HG03442 (cell line): ENCODE measurements at regions not wholly inside any gene's neighbourhood (a gene's known extent, or its start where the extent isn't known, plus 50 kb on each side); places are given as distances from the start of the nearest gene placed in this dataset.
"Not testable (repeated sequence)": the region's sequence is repeated elsewhere in the genome, so short reads cannot be mapped to it uniquely, and the experiment has no call there.

Experiments used
- ATAC-seq: cut with Tn5 transposase; IDR thresholded peaks from one replicate; pipeline ENCODE4 v1.9.1; 2021; ENCODE audit warnings: mild to moderate bottlenecking, moderate library complexity; ENCODE audit not compliant: unreplicated experiment

DNA sequence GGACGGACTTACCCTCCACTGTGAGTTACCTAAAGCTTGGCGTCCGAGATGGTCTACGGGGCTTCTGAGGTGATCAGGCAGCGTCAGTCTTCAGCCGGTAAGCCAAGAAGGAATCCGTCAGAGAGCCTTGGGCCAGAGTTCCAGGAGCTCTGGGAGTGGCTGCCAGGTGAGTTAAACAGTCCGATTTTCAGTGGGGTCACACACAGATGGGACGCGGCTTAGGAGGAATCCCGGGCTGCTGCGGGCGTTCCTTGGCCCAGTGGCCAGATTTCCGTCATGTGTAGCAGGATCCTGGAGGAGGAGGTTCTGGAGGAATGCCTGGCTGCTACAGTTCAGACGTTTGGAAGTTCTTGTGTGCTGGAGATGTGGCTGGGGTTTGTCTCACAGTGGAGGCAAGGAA, 700.7 kb upstream of the NEGR1 start:
- ATAC-seq, result not testable (repeated sequence)

DNA sequence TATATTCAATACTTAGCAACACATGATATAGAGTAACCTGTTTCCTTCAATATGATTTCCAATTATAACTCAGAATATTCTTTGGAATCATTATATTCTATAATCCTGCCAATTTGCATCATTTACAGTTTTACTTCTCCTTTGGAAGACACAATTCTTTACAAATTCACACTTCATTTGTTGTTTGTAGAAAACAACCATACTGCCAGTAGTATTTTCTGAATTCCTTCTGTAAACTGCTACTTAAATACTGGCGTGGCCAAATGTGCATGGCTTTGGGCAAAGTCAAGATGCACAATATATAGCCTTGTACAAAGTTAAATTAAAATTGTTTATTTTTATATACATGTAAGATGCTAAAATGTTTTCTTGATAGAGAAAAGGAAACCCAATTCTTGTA, 687.1 kb upstream of the NEGR1 start:
- ATAC-seq, result no peak

DNA sequence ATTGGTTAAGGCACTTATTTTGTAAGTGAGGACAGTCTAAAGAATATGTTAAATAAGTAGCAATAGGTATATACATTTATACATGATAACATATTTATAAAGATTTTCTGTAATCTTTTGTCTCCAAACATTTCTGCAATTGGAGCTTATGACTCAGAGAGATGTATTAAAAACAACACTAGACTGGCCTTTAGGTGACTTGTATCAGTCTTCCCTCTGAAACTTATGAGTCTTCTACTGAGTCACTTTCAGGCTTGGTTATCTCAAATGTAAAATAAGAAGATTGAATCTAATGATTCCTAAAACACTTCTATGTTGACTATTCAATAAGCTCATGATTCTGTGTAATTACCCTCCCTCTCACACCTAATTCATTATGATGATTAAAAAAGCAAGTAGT, 672.6 kb upstream of the NEGR1 start:
- ATAC-seq, result no peak

DNA sequence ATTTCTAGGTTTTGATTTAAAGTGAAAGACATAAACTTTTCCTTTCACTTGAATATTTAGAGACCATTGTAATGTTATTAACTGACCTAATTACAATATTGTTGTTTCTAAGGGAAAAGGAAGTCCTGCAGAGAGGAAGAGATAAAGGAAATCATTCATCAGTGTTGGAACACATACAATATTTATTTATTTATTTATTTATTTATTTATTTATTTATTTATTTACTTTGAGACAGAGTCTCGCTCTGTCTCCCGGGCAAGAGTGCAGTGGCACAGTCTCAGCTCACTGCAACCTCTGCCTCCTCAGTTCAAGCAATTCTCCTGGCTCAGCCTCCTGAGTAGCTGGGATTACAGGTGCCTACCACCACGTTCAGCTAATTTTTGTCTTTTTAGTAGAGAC, 668.6 kb upstream of the NEGR1 start:
- ATAC-seq, result not testable (repeated sequence)

DNA sequence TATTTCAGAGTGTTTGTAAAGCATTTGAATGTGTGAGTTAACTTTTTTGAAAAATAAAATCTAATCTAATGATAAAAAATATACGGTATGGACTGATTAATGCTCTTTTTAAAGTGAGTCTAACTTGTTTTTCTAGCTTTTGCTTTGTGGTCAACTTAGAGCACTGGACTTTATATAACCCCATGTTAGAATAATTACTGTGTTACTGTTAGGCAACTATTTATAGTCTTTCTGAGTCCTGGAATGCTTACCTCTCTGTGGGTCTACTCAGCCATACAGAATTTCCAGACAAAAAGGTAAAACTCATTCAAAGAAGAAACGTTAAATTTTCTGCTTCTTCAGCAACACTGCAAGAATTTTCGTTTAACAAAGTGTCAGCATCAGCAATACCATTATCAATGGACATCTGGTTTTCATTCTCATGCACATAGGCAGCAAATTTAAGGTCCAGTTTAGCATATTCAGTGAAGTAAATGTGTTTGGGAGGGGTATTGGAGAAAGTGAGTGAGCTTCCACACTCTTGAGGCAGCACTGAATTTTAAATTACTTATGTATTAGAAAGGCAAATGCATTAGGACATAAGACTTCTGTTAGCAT, 664.7 kb upstream of the NEGR1 start:
- no peak for ATAC-seq

DNA sequence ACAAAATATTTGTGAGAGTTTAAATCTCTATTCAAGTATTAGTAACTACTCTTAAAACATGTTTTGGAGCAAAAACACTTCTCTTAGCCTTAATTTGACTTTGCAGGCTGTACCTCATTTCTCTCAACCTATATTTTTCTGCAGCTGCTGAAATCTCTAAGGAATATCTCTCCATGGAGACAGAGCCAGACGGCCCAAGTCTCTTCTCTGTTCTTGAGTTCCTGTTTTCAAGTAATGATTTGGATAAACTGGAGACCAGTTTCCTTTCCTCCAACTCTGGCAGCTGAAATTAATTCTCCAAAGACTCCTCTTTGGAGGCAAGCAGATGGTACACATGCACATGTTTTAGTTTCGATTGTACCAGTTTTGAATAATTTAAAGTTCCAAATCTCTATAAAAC, 659.7 kb upstream of the NEGR1 start:
- no peak for ATAC-seq

DNA sequence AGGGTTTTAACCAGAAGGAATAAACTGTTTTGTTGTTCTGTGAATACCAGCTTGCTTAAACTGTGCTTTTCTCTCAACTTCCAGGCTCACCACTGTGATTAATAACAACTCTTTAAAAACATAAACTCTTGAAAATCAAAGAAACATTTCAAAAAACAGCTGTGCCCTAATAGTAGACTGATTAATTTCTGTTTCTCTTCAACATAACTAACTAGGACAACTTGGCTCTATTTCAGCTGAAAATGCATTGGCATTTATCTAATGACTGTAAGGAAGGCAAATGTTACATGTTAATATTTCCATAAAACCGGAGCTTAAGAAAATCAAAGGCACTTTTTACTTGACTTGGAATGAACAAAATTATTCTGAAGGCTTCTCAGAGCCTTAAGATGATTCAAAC, 656.1 kb upstream of the NEGR1 start:
- no peak for ATAC-seq

DNA sequence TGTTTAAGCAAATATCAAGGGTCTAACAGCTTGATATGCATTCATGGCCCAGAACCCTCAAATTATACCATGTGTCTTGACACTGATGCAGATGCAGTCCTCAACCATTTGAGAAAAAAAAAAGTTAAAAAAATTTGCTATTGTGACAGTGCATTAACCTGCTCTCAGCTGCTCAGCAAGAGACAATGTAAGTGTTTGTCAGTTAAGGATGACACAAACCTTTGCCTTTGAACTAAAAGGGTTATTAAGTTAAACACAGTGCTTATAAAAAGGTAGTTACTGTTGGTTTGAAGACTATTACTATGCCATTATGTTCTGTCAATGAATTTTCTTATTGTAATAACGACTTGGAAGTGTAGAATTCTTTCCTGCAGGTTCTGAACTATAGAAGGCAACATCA, 655.6 kb upstream of the NEGR1 start:
- no peak for ATAC-seq

DNA sequence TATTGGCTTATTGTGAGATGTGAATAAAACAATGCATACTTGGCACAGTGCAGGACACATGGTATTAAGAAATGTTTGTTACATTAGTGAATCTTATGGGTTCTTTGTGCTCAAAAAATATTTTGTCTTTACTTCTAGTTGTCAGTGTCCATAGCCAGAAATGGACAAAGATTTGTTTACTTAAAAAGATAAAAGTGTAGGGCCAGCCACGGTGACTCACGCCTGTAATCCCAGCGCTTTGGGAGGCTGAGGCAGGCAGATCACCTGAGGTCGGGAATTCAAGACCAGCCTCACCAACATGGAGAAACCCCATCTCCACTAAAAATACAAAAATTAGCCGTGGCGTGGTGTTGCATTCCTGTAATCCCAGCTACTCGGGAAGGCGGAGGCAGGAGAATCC, 654.6 kb upstream of the NEGR1 start:
- ATAC-seq, result no peak

DNA sequence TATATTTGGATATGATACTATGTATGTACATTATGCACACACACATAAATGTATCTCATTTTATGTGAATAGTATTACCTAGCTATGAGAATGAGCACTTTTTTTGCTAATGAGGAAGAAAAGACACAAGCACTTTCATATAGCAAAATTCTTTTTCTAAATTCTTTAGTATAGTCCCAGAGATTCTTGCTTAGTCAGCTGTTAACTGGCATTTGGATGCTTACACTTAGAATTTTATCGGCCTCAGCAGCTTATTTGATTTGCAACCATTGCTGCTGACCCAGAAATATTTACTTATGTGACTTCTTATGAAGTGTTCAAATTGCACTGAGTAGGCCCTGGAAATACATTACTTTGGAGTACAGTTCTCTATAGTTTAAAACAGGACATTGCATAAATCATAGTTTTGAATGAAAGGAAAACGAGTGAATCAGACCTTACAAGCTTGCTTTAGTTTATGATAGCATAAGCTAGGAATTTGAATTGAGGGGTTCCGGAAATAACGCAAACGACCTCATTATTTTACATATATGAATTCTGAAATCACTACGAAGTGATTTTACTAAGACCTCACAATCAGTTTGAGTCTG, 653.9 kb upstream of the NEGR1 start:
- no peak for ATAC-seq

DNA sequence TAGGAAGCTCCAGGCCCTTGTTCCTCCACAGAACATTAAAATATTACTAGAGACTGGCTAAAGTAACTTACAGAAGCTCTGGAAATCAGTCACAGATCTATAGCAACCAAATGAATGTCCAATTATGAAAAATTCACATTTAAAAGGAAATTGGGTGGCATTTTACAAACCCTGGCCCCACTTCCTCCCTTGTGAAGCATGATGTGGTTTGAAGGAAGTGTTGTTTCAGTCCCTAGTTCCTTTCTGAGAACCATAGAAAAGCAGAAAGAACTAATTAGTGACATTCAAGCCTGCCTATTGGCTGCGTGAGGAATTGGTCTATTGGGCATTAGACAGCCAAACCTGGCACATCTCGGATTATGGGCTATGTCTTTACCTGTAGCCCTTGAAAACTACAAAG, 649.7 kb upstream of the NEGR1 start:
- no peak for ATAC-seq

DNA sequence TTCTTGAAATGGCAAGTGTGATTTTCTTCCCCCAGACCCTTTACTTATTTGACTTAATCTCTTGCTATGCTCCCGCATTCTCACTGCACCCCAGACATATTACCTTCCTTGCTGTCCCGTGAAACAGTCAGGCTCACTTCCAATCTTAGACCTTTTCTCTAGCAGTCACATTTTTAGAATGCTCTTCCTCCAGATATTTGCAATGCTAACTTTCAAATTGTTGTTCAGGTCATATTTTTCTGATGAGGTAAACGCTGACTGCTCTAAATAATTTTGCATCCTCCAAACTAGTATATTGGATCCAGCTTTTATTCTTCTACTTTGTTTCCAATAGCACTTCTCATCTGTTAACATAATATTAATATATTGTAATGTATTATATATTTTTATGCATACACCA, 648.2 kb upstream of the NEGR1 start:
- no peak for ATAC-seq

DNA sequence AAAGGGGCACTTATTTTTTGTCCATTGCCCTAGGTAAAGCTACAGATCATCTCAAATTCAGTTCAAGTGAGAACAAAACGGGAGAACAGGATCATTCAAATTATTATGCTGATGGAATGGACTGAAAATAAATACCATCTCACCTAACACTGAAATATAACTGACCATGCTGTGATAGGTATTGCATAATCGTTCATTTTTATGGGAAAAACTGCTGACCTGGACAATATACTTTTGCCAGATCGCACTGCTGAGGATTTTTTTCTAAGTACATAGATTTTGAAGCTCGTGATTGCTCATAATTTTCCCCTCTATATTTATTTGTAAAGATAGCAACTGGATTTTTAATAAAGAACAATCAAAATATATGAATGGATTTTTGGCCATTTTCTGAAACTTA, 636.6 kb upstream of the NEGR1 start:
- ATAC-seq, result no peak

DNA sequence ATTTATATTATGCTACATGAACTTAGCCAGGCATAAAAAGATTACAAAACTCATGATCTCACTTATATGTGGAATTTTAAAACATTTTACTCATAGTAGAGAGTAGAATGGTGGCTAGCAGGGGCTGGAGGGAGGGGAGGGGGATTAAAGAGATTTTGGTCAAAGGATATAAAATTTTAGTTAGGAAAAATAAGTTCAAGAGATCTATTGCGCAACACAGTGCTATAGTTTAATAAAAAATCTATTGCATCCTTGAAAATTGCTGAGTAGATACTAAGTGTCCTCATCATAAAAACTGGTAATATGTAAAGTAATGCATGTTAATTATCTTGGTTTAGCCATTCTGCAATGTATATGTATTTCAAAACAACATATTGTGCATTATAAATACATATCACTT, 635.6 kb upstream of the NEGR1 start:
- ATAC-seq, result no peak

DNA sequence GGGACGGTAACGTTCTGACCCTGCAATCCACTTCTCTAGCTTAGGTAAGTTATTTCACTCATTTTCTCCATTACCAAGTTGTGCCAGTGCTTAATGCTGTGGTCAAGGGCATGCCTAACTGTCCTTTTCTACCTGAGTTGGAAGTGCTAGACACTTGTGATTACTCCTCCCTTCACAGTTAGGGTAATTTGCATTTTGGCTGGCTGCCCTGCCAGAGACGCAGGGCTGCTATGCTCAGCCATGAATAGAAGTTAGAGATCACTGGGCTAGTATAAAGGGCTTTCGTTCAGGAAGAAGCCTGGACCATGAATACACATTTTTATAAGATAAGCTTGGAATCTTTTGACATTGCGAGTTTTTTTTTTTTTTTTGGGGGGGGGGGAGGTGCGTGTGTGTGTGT, 633.2 kb upstream of the NEGR1 start:
- ATAC-seq, result no peak

DNA sequence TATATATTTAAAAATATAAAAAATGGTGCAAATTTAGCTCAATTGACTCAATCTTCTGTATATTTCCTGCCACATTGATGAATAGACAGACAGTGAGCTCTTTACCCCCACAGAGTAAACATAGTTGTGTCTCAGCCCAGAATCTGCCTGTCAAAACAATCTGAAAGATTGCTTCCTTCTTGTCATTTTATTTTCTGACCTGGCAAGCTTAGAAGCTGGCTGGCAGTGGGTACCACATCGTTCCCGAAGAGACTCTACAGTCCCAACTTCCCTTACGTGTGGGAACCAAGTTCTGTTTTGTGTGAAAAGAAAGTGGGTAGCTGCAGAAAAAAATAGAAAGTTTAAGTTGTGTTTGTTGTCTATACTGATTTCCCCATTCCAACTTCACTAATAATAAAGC, 629.3 kb upstream of the NEGR1 start:
- no peak for ATAC-seq

DNA sequence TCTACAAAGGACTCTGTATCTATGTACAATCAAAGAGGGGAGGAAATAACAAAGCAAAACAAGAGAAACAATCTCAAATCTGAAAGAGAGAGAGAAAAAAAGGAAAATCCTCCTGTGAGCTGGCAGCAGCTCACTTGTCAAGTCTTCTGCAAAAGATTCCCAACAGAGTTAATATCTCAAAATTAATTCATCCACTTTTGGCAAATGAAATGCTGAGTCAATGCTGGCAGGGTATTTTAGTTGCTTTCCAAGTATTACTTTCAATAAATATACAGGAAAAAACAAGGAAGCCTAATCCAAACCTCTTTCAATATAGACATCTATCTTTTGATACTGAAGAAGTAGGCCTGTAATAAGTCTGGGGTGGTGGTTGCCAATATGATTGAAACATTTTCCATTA, 613.9 kb upstream of the NEGR1 start:
- ATAC-seq, result no peak

DNA sequence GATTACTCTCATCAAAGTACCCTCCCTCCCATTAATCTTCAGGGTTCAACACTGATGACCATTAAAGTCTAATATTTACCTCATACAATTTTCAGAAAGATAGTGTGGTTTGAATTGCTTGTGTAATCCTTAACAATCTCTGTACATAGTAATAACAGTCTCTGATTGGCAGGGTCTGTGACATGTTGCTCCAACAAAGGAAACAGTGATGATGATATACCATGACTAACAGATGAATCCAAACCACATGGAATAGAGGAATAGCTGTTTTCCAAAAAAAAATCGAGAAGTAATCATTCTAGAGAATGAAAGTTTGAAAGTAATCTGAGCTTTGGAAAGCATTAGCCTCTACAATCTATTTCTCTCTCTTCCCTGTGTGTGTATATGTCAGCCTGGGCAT, 610.1 kb upstream of the NEGR1 start:
- ATAC-seq, result no peak

DNA sequence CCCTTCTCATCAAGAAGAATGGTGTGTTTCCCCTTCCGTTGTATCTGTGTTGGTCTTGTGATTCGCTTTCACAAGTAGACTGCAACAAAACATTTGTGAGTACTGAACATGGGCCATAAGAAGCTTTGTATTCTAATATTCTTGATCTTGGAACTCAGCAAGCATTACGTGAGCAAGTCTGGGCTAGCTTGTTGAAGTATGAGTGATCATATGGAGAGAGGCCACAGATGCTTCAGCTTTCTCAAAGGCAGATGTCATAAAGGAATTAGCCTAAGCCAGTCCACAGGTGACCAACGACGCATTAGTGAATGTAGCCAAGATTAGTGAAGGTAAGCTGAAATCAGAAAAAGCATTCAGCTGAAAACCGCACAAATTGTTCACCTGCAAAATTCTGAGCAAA, 609.6 kb upstream of the NEGR1 start:
- ATAC-seq, result no peak

DNA sequence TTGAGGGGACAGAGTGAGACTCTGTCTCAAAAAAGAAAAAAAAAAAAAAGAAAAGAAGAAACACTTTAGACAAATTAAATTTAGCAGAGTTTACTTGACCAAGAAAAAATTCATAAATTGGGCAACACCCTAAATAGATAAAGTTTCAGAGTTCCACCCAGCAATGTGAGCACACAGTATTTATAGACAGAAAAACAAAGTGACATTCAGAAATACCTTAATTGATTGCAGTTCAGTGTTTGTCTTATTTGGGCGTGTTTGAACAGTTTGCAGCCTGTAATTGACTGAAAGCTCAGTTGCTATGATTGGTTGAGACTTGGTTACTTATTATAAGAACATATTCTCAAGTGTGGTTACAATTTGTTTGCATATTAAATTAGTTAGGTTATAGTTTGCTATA, 603.5 kb upstream of the NEGR1 start:
- no peak for ATAC-seq

DNA sequence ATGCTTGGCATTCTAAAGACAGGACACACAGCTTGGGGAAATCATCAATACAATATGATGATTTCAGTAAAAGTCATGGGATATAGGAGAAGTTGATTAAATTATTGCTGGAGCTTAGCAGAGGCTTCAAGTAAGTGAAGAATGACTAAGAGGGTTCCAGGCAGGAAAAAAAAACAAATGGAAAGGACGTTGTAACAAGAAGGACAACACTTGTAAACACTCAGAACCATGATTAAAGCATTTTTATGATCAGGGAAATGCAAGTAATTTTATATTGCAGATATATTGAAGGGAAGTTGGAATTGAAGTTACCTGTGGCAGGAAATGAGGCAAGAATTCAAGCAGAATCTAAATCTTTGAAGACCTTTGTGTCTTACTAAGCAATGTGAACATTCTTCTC, 602.7 kb upstream of the NEGR1 start:
- no peak for ATAC-seq

DNA sequence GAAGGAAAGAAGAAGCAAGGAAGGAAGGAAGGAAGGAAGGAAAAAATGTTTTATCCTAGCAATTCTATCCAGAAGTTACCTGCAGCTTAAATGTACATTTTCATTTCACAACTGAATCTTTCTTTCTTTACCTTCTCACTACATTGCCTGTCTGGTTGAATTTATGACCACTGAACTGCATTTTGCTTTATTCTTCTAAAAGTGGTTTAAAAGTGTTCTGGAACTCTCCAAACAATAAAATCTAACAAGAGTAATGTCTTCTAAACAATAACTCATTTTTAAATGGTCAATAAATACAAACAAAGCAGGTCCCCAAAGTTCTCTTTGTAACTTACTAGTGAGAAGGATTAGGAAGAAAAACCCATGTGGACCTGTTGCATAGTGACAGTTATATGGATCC, 587.5 kb upstream of the NEGR1 start:
- ATAC-seq, result no peak

DNA sequence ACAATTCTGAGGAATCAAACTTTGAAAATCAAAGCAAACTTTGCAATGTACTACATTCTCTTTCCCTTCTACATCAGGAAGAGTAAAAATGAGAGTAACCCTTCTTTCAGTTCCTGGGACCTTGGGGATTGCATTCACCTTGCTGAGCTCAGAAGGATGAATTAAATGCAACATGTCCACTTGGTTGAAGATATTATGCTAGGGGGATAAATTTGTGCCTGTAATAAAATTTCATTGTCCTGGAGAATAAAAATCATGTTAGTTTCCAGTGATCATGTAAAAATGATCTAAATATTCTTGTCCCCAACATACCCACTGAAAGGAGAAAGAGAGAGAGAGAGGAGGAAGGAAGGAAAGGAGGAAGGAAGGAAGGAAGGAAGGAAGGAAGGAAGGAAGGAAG, 587.1 kb upstream of the NEGR1 start:
- no peak for ATAC-seq
